ENCODE measurements at regions not wholly inside any gene's neighbourhood (a gene's known extent, or its start where the extent isn't known, plus 50 kb on each side); places are given as distances from the start of the nearest gene placed in this dataset.

DNA sequence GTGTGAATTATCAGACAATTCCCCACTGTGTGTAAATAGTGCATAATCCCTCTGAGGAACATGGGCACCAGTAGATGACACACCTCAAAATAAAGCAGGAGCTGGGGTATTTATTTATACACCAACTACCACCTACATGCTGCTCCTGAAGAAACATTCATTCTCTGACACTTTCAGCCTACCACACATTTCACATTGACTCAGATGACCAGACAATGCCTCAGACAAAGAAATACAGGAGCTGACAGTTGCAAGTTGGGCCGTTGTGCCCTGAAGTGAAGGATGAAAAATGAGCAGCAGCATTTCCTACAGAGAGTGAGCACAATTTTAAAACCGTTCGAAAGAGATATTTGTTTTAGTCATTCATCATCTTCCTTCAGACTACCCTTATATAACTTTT, 63.2 kb downstream of the RGS2 start:
- no peaks in the 10 kb centered on the region for H3K9me3 ChIP-seq (replicated peaks in 1 of 2; ENCODE audit: control insufficient read depth in 2 of 2, insufficient read depth in 1 of 2, low read depth in 1 of 2, low read length in 2 of 2)

GRCh38 chr1:192873836-192874235, 65.0 kb downstream of the RGS2 start:
- Histone ChIP-seq H3K4me3 (ENCODE audit: low read length in 2 of 2) (no peak overlapping the region), H2BK15ac (ENCODE audit: low read length) (no peak overlapping the region), H3K4me2 (ENCODE audit: insufficient read depth, low read length, poor library complexity, severe bottlenecking) (no peak overlapping the region), H3K14ac (ENCODE audit: low read length) (no peak overlapping the region), H3K27ac (replicated peaks; ENCODE audit: low read length) (no peak overlapping the region), H3K18ac (ENCODE audit: low read length) (no peak overlapping the region), H2AK5ac (ENCODE audit: low read depth, low read length) (no peak overlapping the region), H4K8ac (ENCODE audit: low read depth, low read length) (no peak overlapping the region), H3K79me1 (ENCODE audit: low read depth, low read length) (no peaks in the 10 kb centered on the region), H2BK5ac (ENCODE audit: low read length) (no peak overlapping the region), H3K4me1 (ENCODE audit: control insufficient read depth in 2 of 2, insufficient read depth in 1 of 2, low read depth in 1 of 2, low read length in 2 of 2) (no peaks in the 10 kb centered on the region), H3K23ac (ENCODE audit: low read depth, low read length, poor library complexity) (no peak overlapping the region), H2BK120ac (ENCODE audit: low read depth, low read length) (no peak overlapping the region), H3K9ac (ENCODE audit: low read depth, low read length, poor library complexity) (no peak overlapping the region), H2BK12ac (ENCODE audit: low read length) (no peak overlapping the region), H2AFZ (ENCODE audit: low read length) (no peak overlapping the region), H3K27me3 (ENCODE audit: control insufficient read depth in 3 of 3, insufficient read depth in 3 of 3, low read depth in 1 of 3, low read length in 3 of 3) (no peaks in the 10 kb centered on the region), H3K9me3 (replicated peaks in 1 of 2; ENCODE audit: control insufficient read depth in 2 of 2, insufficient read depth in 1 of 2, low read depth in 1 of 2, low read length in 2 of 2) (no peaks in the 10 kb centered on the region), H4K91ac (ENCODE audit: low read depth, low read length, poor library complexity) (no peak overlapping the region), H3K36me3 (replicated peaks in 1 of 2; ENCODE audit: control insufficient read depth in 2 of 2, insufficient read depth in 2 of 2, low read length in 2 of 2) (no peaks in the 10 kb centered on the region), H3K4ac (ENCODE audit: low read length) (no peak overlapping the region)
- no peak for DNase-seq (ENCODE audit: low spot score)

More for the DNA sequence above, 63.2 kb downstream of the RGS2 start:
- Histone ChIP-seq H4K8ac (ENCODE audit: low read depth, low read length) (no peak overlapping the region), H3K27me3 (ENCODE audit: control insufficient read depth in 3 of 3, insufficient read depth in 3 of 3, low read depth in 1 of 3, low read length in 3 of 3) (no peaks in the 10 kb centered on the region), H3K36me3 (replicated peaks in 1 of 2; ENCODE audit: control insufficient read depth in 2 of 2, insufficient read depth in 2 of 2, low read length in 2 of 2) (no peaks in the 10 kb centered on the region), H3K4me3 (ENCODE audit: low read length in 2 of 2) (no peak overlapping the region), H3K9ac (ENCODE audit: low read depth, low read length, poor library complexity) (no peak overlapping the region), H3K79me1 (ENCODE audit: low read depth, low read length) (no peaks in the 10 kb centered on the region), H2BK120ac (ENCODE audit: low read depth, low read length) (no peak overlapping the region), H2AK5ac (ENCODE audit: low read depth, low read length) (no peak overlapping the region), H2BK15ac (ENCODE audit: low read length) (no peak overlapping the region), H3K4me1 (ENCODE audit: control insufficient read depth in 2 of 2, insufficient read depth in 1 of 2, low read depth in 1 of 2, low read length in 2 of 2) (no peaks in the 10 kb centered on the region), H2BK5ac (ENCODE audit: low read length) (no peak overlapping the region), H3K18ac (ENCODE audit: low read length) (no peak overlapping the region), H3K23ac (ENCODE audit: low read depth, low read length, poor library complexity) (no peak overlapping the region), H3K14ac (ENCODE audit: low read length) (no peak overlapping the region), H3K4ac (ENCODE audit: low read length) (no peak overlapping the region), H2BK12ac (ENCODE audit: low read length) (no peak overlapping the region), H3K4me2 (ENCODE audit: insufficient read depth, low read length, poor library complexity, severe bottlenecking) (no peak overlapping the region), H3K27ac (replicated peaks; ENCODE audit: low read length) (no peak overlapping the region), H2AFZ (ENCODE audit: low read length) (no peak overlapping the region), H4K91ac (ENCODE audit: low read depth, low read length, poor library complexity) (no peak overlapping the region)
- no CpG with 5 or more reads among the region's 3 CpGs for WGBS, 2 donors (ENCODE audit: extremely low coverage in 2 of 2, insufficient read length in 2 of 2, insufficient replicate concordance in 1 of 2)
- DNase-seq (ENCODE audit: low spot score) = no peak

DNA sequence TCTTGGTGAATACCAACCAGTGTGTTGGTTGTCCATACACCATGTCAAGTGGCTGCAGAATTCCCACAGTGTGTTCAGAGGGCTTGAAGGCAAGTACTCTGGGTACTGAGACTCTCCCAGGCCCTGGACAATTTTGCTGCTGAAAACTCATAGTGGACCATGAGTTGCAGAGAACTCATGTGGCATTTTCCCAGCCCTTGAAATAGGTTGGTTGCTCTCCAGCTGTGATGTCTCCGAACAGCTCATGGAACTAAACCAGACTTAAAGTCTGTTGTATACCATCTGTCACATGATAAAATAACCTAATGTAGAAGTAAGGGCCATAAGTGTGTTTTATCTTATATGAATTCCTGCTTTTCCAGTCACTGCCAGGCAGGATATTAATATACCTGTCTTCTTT, 67.8 kb downstream of the RGS2 start:
- Histone ChIP-seq H4K8ac (ENCODE audit: low read depth, low read length) (no peak overlapping the region), H4K91ac (ENCODE audit: low read depth, low read length, poor library complexity) (no peak overlapping the region), H2BK15ac (ENCODE audit: low read length) (no peak overlapping the region), H2AK5ac (ENCODE audit: low read depth, low read length) (no peak overlapping the region), H3K27me3 (ENCODE audit: control insufficient read depth in 3 of 3, insufficient read depth in 3 of 3, low read depth in 1 of 3, low read length in 3 of 3) (no peaks in the 10 kb centered on the region), H3K4ac (ENCODE audit: low read length) (no peak overlapping the region), H3K4me3 (ENCODE audit: low read length in 2 of 2) (no peak overlapping the region), H2AFZ (ENCODE audit: low read length) (no peak overlapping the region), H2BK120ac (ENCODE audit: low read depth, low read length) (no peak overlapping the region), H3K79me1 (ENCODE audit: low read depth, low read length) (no peaks in the 10 kb centered on the region), H3K4me1 (ENCODE audit: control insufficient read depth in 2 of 2, insufficient read depth in 1 of 2, low read depth in 1 of 2, low read length in 2 of 2) (no peaks in the 10 kb centered on the region), H3K27ac (replicated peaks; ENCODE audit: low read length) (no peak overlapping the region), H2BK12ac (ENCODE audit: low read length) (no peak overlapping the region), H3K23ac (ENCODE audit: low read depth, low read length, poor library complexity) (no peak overlapping the region), H3K9me3 (replicated peaks in 1 of 2; ENCODE audit: control insufficient read depth in 2 of 2, insufficient read depth in 1 of 2, low read depth in 1 of 2, low read length in 2 of 2) (no peaks in the 10 kb centered on the region), H2BK5ac (ENCODE audit: low read length) (no peak overlapping the region), H3K4me2 (ENCODE audit: insufficient read depth, low read length, poor library complexity, severe bottlenecking) (no peak overlapping the region), H3K18ac (ENCODE audit: low read length) (no peak overlapping the region), H3K36me3 (replicated peaks in 1 of 2; ENCODE audit: control insufficient read depth in 2 of 2, insufficient read depth in 2 of 2, low read length in 2 of 2) (no peaks in the 10 kb centered on the region), H3K9ac (ENCODE audit: low read depth, low read length, poor library complexity) (no peak overlapping the region), H3K14ac (ENCODE audit: low read length) (no peak overlapping the region)
- no peak for DNase-seq (ENCODE audit: low spot score)
- WGBS, 2 donors (ENCODE audit: extremely low coverage in 2 of 2, insufficient read length in 2 of 2, insufficient replicate concordance in 1 of 2) = no CpG with 5 or more reads among the region's 1 CpG

DNA sequence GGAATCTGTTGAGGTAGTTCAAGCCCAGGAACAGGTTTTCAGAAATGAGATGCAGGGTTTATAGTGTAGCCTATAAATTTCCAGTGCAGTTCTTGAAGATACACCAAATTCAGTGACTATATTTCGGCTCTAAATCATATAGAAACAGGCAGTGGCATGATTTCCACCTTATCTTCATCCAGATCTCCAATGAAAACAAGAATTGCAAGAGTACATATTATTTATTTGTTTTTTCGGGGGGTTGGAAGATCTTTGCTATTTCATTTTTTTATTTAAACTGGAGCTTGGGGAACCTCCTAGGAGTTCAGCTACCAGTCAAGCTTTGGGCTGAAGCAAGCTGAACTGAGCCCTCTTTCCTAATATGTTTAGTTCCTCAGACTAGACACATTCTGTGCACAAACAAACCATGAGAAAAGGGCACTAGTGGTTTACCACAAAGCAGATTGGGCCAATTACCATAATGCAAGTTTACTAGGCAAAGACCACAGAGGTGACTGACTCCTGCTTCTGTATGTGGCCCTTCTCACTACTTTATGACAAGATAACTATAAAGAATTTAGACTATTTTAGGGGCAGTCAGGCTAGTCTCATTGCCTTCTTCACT, 68.5 kb downstream of the RGS2 start:
- no peak overlapping the region for H3K4me3 ChIP-seq (ENCODE audit: low read length in 2 of 2)
- H2BK120ac ChIP-seq (ENCODE audit: low read depth, low read length) = no peak overlapping the region
- H2BK15ac ChIP-seq (ENCODE audit: low read length) = no peak overlapping the region
- no peaks in the 10 kb centered on the region for H3K9me3 ChIP-seq (replicated peaks in 1 of 2; ENCODE audit: control insufficient read depth in 2 of 2, insufficient read depth in 1 of 2, low read depth in 1 of 2, low read length in 2 of 2)
- H3K27ac ChIP-seq (replicated peaks; ENCODE audit: low read length) = no peak overlapping the region
- WGBS, 2 donors (ENCODE audit: extremely low coverage in 2 of 2, insufficient read length in 2 of 2, insufficient replicate concordance in 1 of 2) = no CpG with 5 or more reads among the region's 2 CpGs
- H3K9ac ChIP-seq (ENCODE audit: low read depth, low read length, poor library complexity) = no peak overlapping the region
- no peak overlapping the region for H4K8ac ChIP-seq (ENCODE audit: low read depth, low read length)
- H3K23ac ChIP-seq (ENCODE audit: low read depth, low read length, poor library complexity) = no peak overlapping the region
- H3K27me3 ChIP-seq (ENCODE audit: control insufficient read depth in 3 of 3, insufficient read depth in 3 of 3, low read depth in 1 of 3, low read length in 3 of 3) = no peaks in the 10 kb centered on the region
- no peak overlapping the region for H3K18ac ChIP-seq (ENCODE audit: low read length)
- no peak for DNase-seq (ENCODE audit: low spot score)
- H4K91ac ChIP-seq (ENCODE audit: low read depth, low read length, poor library complexity) = no peak overlapping the region
- H3K14ac ChIP-seq (ENCODE audit: low read length) = no peak overlapping the region
- no peak overlapping the region for H2AK5ac ChIP-seq (ENCODE audit: low read depth, low read length)
- H3K79me1 ChIP-seq (ENCODE audit: low read depth, low read length) = no peaks in the 10 kb centered on the region
- no peak overlapping the region for H3K4ac ChIP-seq (ENCODE audit: low read length)
- H2BK12ac ChIP-seq (ENCODE audit: low read length) = no peak overlapping the region
- H3K4me2 ChIP-seq (ENCODE audit: insufficient read depth, low read length, poor library complexity, severe bottlenecking) = no peak overlapping the region
- no peak overlapping the region for H2BK5ac ChIP-seq (ENCODE audit: low read length)
- no peaks in the 10 kb centered on the region for H3K36me3 ChIP-seq (replicated peaks in 1 of 2; ENCODE audit: control insufficient read depth in 2 of 2, insufficient read depth in 2 of 2, low read length in 2 of 2)
- H2AFZ ChIP-seq (ENCODE audit: low read length) = no peak overlapping the region
- H3K4me1 ChIP-seq (ENCODE audit: control insufficient read depth in 2 of 2, insufficient read depth in 1 of 2, low read depth in 1 of 2, low read length in 2 of 2) = no peaks in the 10 kb centered on the region

Measured in neuronal stem cell (in vitro differentiated cells).